Muscle of arm (tissue), 1 donor: ENCODE measurements at regions not wholly inside any gene's neighbourhood (a gene's known extent, or its start where the extent isn't known, plus 50 kb on each side); places are given as distances from the start of the nearest gene placed in this dataset.
"Not testable (repeated sequence)": the region's sequence is repeated elsewhere in the genome, so short reads cannot be mapped to it uniquely, and the experiment has no call there.

Experiments
- DNase-seq: peaks from one replicate; pipeline ENCODE4 v3.0.0-alpha.2; 2013

- DNase-seq: no peak
Measured at GRCh38 chr6:165846123-165846966, 183.3 kb upstream of the PDE10A start.

GRCh38 chr6:165845493-165845892, 182.5 kb upstream of the PDE10A start:
- DNase-seq: no peak

- no peak for DNase-seq
Measured at GRCh38 chr6:165844801-165845364, 181.8 kb upstream of the PDE10A start.

- no peak for DNase-seq
Measured at GRCh38 chr6:165844232-165844631, 181.2 kb upstream of the PDE10A start.

GRCh38 chr6:165843568-165844113, 180.6 kb upstream of the PDE10A start:
- DNase-seq: no peak

- no peak for DNase-seq
Measured at GRCh38 chr6:165843121-165843520, 180.1 kb upstream of the PDE10A start.

GRCh38 chr6:165842281-165842936, 179.4 kb upstream of the PDE10A start:
- DNase-seq: no peak

- no peak for DNase-seq
Measured at GRCh38 chr6:165841153-165841558, 178.1 kb upstream of the PDE10A start.

- DNase-seq: no peak
Measured at GRCh38 chr6:165837948-165838745, 175.1 kb upstream of the PDE10A start.

- DNase-seq: not testable (repeated sequence)
Measured at GRCh38 chr6:165836648-165837047, 173.6 kb upstream of the PDE10A start.

- DNase-seq: no peak
Measured at GRCh38 chr6:165835410-165835851, 172.4 kb upstream of the PDE10A start.

- DNase-seq: no peak
Measured at GRCh38 chr6:165834613-165835259, 171.7 kb upstream of the PDE10A start.

GRCh38 chr6:165833355-165833754, 170.3 kb upstream of the PDE10A start:
- no peak for DNase-seq

- no peak for DNase-seq
Measured at GRCh38 chr6:165831812-165832510, 168.9 kb upstream of the PDE10A start.

- no peak for DNase-seq
Measured at GRCh38 chr6:165830761-165831160, 167.7 kb upstream of the PDE10A start.

GRCh38 chr6:165829376-165829775, 166.3 kb upstream of the PDE10A start:
- no peak for DNase-seq

GRCh38 chr6:165827190-165827518, 164.1 kb upstream of the PDE10A start:
- DNase-seq: no peak

GRCh38 chr6:165826487-165827189, 163.6 kb upstream of the PDE10A start:
- DNase-seq: no peak

- DNase-seq: no peak
Measured at GRCh38 chr6:165825256-165825815, 162.3 kb upstream of the PDE10A start.
